Upper lobe of right lung (tissue), 1 donor: ENCODE measurements at regions not wholly inside any gene's neighbourhood (a gene's known extent, or its start where the extent isn't known, plus 50 kb on each side); places are given as distances from the start of the nearest gene placed in this dataset.

ENCODE experiments used
- ATAC-seq: fragments of 200-7000 bp; cut with Tn5 transposase; one replicate; pipeline ENCODE4 v1.9.1; 2020; ENCODE audit warnings: mild to moderate bottlenecking, moderate library complexity
- DNase-seq: peaks from one replicate; pipeline ENCODE4 v3.0.0-alpha.2; 2020
- H3K27ac ChIP-seq: fragments of 200-600 bp; one replicate; pipeline ENCODE4 v1.8.0; 2022
- H3K27me3 ChIP-seq: fragments of 200-600 bp; one replicate; pipeline ENCODE4 v1.8.0; 2022; ENCODE audit warnings: mild to moderate bottlenecking
- H3K36me3 ChIP-seq: fragments of 200-600 bp; one replicate; pipeline ENCODE4 v1.8.0; 2022
- H3K4me1 ChIP-seq: fragments of 200-600 bp; one replicate; pipeline ENCODE4 v1.8.0; 2022
- H3K4me3 ChIP-seq: fragments of 200-600 bp; one replicate; pipeline ENCODE4 v1.8.0; 2022; ENCODE audit warnings: mild to moderate bottlenecking
- H3K9me3 ChIP-seq: fragments of 200-600 bp; one replicate; pipeline ENCODE4 v1.8.0; 2022
- CTCF ChIP-seq: fragments of 200-600 bp; IDR thresholded peaks from one replicate; pipeline ENCODE4 v1.8.0; 2022; ENCODE audit warnings: antibody characterized with exemption
- intact Hi-C: fragments of 100-400 bp; cut with DNase I; formaldehyde crosslinking; loops from one replicate; pipeline ENCODE4 v1.11.0; 2022
- donor health status: DM: no; HTN: yes; CAD: no; lungs with severe emphysema.

- no peaks in the 10 kb centered on the region for H3K36me3 ChIP-seq
- no peak for TF ChIP-seq CTCF
- no peak for DNase-seq
- intact Hi-C loops: no loop called here
- ATAC-seq: peak; percentile 10
- H3K4me3 ChIP-seq: no peak overlapping the region
- H3K27me3 ChIP-seq: no peaks in the 10 kb centered on the region
- peaks cover 7% of the 10 kb centered on the region for H3K4me1 ChIP-seq
- H3K27ac ChIP-seq: no peak overlapping the region
- no peaks in the 10 kb centered on the region for H3K9me3 ChIP-seq
Measured at GRCh38 chr12:116636608-116637519, 77.7 kb downstream of the MAP1LC3B2 start.

GRCh38 chr12:116635487-116635886 lies 76.3 kb downstream of the MAP1LC3B2 start:
- Histone ChIP-seq H3K27ac (no peak overlapping the region), H3K4me3 (no peak overlapping the region), H3K9me3 (no peaks in the 10 kb centered on the region), H3K4me1 (peaks cover 7% of the 10 kb centered on the region), H3K27me3 (no peaks in the 10 kb centered on the region), H3K36me3 (no peaks in the 10 kb centered on the region)
- intact Hi-C loops: no loop called here
- DNase-seq: no peak
- no peak for TF ChIP-seq CTCF
- peak; percentile 63 for ATAC-seq

GRCh38 chr12:116633476-116633875 lies 74.3 kb downstream of the MAP1LC3B2 start:
- intact Hi-C loops: no loop called here
- TF ChIP-seq CTCF: no peak
- Histone ChIP-seq H3K4me1 (peaks cover 7% of the 10 kb centered on the region), H3K4me3 (no peak overlapping the region), H3K27ac (no peak overlapping the region), H3K36me3 (no peaks in the 10 kb centered on the region), H3K9me3 (no peaks in the 10 kb centered on the region), H3K27me3 (no peaks in the 10 kb centered on the region)
- DNase-seq: no peak
- no peak for ATAC-seq

GRCh38 chr12:116631619-116632018 lies 72.4 kb downstream of the MAP1LC3B2 start:
- ATAC-seq (no peak), DNase-seq (no peak)
- intact Hi-C loops: no loop called here
- H3K4me1 ChIP-seq: peaks cover 7% of the 10 kb centered on the region
- H3K36me3 ChIP-seq: no peaks in the 10 kb centered on the region
- TF ChIP-seq CTCF: no peak
- H3K27me3 ChIP-seq: no peaks in the 10 kb centered on the region
- no peak overlapping the region for H3K4me3 ChIP-seq
- H3K27ac ChIP-seq: no peak overlapping the region
- H3K9me3 ChIP-seq: no peaks in the 10 kb centered on the region

- Histone ChIP-seq H3K27ac (no peak overlapping the region), H3K36me3 (no peaks in the 10 kb centered on the region), H3K4me1 (peaks cover 6% of the 10 kb centered on the region), H3K27me3 (no peaks in the 10 kb centered on the region), H3K9me3 (no peaks in the 10 kb centered on the region), H3K4me3 (no peak overlapping the region)
- intact Hi-C loops: no loop called here
- no peak for TF ChIP-seq CTCF
- ATAC-seq (no peak), DNase-seq (no peak)
Measured at GRCh38 chr12:116630762-116631161, 71.6 kb downstream of the MAP1LC3B2 start.
